ENCODE measurements at regions not wholly inside any gene's neighbourhood (a gene's known extent, or its start where the extent isn't known, plus 50 kb on each side); places are given as distances from the start of the nearest gene placed in this dataset.
A peak's percentile ranks its signal among the peaks of the same experiment; 100 is the strongest.

DNA sequence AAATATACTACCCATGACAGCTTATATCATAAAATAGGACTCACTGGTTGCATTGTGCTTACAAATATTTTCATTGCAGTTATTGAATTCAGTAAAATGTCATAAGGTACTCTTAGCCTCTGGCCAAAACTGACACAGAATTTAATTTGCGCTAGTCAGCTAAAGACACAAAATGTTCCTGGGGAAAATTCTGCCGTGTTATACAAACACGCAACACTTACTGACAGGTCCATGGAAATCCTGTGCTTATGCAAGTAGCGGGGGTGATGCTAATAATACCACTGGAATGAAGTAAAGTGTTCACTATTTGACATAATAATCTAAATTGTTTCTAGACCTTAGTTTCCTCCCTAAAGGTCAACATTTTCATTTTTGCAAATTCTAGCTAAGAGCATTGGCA lies 354.4 kb upstream of the RSPO3 start:
- no peak for DNase-seq

DNA sequence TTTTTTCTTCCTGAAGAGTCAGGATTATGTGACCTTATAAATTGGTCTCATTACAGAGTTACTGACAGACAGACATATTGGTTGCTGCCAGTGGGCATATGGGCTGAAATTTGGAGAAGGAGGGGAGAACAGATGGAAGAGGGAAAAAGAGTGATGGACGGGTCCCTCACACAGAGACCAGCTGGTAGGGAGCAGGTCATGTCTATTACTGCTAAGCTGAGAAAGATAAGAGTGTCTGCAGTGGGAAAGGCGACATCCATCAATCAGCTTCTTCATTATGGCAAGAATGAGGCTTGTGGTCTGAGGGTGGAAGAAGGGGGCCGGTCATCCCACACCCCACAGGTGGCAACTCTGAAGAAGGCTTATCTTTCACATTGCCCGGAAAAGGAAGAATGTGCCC lies 353.8 kb upstream of the RSPO3 start:
- no peak for DNase-seq

DNA sequence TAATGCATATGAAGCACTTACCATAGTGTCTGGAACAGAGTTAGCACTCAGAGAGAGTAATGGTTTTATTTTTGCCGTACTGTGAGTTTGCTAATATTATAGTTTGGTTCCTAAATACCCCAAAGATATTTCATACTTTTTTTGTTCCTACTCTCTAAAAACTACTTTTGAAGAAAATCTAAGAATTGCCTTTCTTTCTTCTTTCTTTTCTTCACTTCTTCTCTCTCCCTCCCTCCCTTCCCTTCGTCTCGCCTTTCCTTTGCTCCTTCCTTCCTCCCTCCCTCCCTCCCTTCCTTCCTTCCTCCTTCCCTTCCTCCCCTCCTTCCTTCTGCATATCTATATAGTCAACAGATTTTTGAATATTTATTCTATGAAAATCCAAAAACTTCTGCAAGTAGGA lies 351.7 kb upstream of the RSPO3 start:
- DNase-seq: no peak

DNA sequence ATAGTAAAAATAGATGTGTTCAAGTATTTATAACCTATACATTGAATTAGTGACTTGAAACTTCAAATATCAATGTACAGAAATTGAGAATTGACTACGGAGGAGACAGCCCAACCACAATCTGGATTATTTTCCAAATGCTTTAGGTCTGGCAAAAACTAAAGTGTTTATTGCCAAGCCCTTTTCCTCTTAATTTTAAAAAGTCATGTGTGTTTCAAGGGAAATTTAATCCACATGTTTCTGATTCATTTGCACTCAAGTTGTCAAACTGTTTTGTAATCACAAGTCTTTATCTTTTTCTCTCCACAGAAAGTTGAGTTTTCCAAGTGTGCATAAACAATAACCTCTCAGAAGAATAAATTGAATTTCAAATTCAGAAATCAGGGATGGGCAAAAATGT lies 350.8 kb upstream of the RSPO3 start:
- no peak for DNase-seq

DNA sequence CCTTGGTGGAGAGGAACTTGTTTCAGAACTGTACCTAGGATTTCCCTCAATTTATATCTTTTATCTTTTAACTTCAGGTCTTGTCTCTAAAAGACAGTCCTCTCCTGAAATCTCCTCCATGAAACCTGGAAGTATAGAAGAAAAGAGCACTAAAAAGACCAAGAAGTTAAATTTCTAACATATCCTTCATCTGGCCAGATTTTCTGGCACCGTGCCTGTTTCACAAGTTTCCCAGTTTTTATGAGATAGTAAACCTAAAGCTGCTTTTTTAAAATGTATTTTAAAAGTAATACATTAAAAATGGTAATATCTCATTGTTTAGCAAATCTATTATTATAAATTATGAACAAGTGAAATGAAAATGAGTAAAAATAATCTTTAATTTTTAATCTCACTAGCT lies 348.3 kb upstream of the RSPO3 start:
- no peak for DNase-seq

DNA sequence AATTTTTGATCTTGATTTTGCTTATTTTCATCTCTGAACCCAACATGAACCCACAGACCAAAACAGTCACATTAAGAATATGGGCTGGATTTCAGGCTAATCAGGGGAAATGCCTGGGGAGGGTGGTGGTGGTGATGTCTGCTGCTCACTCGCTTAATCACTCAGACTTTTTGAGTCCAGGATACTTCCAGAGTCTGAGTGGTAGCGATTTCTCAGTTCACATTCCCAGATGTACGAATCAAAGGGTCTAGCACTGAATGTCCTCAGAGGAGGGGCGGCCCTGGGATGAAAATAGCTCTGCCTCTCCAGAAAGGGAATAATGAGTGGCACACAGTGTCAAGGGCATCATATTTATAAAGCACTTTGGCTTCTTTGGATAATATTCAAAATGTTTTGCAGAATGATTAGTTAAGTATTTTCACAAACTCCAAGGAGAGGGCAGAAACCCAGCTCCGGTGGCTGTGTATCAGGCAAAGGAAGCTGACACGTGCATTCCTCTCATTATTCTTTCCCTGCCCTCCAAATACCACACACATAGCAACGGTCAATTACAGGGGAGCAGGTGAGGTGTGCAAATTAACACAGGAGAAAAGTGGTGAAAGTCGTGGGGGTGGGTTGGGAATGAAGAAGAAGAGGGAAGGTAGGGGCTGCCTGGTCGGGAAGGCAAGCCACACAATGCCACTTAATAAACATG lies 345.2 kb upstream of the RSPO3 start:
- DNase-seq: no peak

DNA sequence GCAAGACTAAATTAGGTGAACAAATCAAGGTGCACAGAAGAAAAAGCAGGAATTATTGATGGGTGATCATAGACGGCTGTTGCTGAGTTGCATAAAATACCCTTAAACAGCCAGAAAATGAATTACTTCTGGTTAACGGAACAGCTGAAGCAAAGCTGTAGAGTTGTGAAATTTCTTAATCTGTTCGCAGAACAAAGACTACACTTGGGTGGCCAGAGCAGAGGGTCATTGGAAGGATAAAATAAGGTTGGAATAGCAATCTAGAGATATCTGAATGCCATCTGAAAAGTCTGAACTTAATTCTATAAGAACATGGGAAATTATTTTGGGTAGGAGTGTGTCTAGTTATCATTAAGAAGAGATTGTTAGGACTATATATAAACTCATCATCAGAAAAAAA lies 339.1 kb upstream of the RSPO3 start:
- DNase-seq: no peak

DNA sequence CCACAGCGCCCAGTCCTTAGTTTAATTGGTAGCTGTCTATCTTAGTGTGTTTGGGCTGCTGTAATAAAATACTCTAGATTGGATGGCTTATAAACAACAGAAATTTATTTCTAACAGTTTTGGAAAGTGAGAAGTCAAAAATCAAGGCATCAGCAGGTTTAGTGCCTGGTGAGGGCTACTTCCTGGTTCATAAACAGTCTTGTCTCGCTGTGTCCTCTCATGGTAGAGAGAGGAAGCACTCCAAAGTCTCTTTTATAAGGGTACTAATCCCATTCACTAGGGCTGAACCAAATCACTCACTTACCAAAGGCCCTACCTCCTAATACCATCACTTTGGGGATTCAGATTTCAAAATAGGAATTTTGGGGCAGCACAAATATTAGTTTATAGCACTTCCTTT lies 336.9 kb upstream of the RSPO3 start:
- DNase-seq: no peak

DNA sequence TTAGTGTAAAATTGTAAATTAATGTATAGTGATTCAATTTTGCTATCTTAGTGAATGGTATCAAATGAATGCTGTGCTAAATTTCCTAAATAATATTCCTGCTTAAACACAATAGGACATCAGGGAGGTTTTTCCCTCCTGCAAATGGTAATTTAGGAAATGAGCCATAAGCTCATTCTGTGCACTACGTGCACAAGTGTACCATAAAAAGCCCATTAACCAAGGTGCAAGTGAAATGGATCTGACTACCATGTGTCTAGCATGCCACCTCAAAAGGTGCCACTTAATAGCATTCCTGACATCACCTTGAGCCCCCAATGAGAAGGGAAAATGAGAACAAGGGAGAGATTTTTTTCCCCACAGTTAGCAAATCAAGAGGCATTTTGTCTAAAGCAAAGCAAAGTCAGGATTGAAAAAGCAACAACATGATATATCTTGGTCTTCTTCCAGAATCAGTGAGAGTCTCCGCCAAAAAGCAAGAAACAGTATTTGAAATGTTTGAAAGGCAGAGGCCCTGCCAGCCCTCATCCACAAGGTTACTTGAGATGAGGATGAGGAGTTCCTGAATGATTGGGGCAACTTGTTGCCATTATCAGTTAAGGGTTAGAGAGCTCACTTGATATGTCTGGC lies 334.2 kb upstream of the RSPO3 start:
- no peak for DNase-seq

DNA sequence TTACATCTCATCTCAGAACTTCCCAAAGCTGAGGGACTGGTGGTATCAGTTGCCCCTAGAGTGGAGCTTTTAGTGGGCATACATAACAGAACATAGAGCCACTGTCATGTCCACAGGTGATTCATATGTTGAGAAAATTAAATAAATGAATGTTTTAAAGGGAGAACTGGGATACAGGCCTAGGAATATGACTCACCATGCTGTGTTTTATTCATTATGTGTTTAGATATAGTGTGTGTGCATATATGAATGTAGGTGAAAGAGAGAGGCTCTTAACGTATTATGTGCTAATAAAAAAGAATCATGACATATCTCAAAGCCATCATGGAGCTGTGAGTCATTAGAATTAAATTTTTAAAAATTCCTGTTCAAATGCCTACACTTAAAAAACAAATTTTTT lies 332.2 kb upstream of the RSPO3 start:
- DNase-seq: no peak

DNA sequence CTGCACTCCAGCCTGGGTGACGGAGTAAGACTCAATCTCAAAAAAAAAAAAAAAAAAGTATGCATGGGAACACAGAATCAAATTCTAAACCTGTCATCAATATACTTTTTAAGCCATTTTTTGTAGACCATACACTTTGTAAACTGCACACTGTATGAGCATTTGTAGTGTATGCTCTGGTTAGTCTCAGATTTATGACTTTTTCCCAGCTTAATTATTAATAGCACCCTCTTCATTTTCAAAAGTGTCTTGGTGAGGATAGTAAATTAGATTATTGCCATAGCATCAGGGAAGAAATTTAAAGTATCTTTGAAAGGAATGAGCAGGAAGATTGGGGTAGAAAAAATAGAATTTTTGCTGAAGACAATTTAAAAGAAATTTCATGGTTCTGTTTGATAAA lies 330.8 kb upstream of the RSPO3 start:
- DNase-seq: no peak

DNA sequence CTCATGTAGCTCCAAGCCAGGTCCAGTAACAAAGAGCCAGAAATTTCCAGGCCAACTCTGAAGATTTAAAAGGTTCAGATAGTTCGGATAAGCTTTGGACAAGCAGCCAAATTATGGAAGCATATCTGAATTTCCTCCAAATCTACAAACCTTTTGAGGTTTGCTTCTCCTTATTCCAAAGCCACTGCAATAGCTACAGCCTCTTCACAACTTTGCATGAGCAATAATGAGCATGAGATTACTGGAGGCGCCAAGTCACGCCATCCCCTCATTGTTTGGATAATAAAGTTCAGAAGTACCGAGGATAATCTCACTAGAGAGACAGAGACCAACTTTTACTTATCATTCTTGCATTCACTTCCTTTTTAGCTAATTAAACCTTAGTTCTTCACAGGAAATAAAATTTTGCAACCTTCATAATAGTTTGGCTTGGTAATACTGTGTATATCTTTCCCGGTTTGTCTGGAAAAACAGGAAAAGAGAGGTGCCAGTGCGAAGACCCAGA lies 329.6 kb upstream of the RSPO3 start:
- DNase-seq: no peak

DNA sequence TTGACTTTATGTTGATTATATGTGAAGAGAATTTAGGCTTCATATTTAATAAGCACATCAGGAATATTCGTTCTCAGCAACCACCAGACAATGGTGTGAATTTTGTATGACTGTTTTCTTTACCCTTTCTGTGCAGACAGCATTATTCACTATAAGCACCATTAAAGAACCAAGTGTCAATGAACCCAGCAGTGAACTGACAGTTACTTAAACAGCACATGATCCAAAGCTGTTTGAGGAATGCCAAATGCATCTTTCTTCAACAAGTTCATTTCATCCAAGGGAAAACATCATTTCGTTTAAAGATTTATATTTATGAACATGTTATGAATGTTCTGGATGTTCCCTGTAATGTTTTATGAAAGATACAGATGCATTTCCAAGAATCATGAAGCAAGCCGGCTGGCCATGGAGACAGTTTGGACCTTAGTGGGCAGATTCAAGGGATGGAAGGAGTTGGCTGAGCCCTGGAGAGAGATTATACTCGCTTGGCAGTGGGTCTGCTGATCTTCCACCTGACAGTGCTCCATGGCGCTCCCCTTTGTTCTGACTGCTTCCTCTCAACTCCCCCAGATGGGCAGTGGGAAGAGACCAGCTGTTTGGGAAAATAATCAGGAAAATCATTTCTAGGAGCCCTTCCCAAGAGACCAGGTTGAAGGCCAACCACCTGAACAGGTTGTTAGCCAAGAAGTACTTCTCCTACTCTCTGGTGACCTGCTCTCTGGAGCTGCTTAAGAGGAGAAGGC lies 326.0 kb upstream of the RSPO3 start:
- no peak for DNase-seq

DNA sequence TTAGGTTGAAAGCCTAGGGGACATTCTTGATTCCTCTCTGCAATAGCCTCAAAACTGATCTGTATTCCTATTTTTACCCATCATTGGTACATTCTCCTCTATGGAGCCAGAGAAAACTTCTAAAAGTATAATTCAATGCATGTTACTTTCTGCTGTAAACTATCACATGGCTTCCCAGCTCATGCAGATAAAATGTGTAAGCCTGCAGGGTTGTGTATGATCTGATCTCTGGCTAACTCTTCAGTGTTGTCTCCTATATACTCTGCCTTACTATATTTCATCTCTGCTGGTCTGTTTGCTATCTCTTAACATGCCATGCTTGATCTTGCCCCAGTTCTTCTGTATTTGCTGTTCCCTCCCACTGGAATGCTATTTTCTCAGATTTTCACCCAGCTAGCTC lies 323.3 kb upstream of the RSPO3 start:
- no peak for DNase-seq

DNA sequence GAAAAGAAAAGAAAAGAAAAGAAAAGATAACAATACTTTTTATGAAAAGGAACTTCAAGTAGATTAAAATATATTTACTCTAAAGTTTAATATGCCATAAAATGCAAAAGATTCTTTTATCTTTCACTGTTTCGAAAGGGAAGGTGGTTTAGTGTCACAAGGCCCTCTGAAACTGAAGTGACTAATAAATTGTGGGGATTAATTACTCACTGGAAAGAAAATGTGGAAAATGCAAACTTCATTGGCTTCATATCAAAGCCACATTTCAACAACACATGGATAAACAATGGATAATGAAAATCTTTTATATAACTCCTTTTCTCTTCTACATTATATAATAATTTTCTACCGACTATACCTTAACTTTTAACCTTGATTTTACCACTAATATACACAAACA lies 320.5 kb upstream of the RSPO3 start:
- no peak for DNase-seq

DNA sequence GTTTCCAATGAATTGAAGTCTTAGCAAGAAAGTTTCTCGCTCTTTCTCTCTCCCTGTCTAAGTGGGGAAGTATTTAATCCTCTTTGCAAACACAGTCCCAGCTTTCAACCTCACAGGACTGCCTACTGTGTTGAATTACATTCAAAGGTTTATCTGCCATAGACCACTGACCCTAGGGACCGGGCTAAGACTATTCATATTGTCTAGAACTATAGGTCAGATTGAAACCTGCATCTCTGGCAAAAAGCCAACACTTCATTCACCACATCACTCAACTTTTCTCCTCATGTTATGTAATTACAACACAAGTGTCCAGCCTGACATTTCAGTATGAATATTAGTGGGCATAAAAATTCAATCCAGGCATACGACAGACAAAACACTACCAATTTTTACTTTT lies 314.7 kb upstream of the RSPO3 start:
- no peak for DNase-seq

DNA sequence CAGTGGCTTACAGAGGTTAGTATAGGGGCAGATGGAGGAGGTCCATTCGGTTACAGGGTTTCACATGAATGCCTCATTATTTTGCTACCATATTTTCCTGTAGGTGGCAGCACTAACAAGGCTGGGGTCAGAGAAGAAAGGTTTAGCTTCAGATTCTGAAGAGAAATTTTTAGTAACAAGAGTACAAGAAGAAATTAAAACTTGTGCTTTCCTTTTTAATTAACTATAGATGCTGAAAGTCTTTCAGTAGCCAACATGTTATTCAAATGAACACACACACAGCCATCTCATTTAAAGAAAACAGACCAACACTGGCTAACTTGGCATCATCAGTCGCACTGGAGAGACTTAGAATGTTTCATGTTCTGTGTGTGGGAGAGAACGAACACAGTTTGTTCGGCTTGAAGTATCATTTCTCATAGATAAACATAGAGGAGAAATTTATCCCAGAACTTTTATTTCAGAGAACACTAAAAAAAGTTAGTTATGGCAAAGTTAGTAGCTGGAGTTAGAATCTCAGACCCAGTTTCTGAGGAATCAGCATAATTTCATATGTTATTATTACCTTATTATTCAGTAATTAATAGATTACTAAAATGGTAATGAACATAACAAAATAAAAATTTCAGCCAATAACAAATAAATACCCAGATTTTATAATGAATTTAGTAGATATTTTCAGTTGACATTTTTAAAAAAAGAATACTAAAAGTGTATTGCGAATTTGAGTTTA lies 314.0 kb upstream of the RSPO3 start:
- DNase-seq: peak; percentile 5

DNA sequence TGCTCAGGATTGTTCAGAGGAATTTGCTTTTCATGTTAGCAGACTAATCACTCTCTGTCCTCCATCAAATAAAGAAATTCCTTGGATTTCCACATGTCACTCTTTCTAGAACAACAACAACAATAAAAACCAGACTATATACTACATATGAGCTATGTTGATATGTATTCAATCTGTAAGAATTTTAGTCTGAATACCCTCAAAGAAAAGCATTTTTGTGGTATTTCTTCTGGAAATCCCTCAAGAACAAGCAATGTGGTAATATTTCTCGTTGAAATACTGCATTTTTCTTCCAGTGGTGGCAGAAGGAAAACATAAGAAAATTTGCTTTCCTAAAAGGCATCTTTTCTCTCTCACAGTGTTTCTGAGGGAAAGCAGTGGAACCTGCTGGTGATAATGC lies 312.6 kb upstream of the RSPO3 start:
- DNase-seq: no peak

DNA sequence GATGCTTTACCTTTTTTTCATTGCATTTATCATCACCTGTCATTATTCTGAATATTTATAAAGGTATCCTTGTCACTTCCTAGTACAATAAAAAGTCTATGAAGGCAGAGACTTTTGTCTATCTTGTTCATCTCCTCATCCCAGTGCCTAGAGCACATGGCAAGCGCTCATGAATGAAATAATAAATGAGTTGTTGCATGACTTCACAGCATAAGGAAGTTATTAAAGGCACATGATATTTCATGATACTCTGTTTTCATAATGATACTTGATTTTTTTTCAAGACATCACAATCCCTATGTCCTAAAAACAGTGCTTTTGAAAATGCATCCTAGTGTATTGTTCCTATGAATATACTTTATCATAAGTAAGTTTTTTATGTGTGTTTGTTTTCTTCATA lies 310.6 kb upstream of the RSPO3 start:
- DNase-seq: no peak

DNA sequence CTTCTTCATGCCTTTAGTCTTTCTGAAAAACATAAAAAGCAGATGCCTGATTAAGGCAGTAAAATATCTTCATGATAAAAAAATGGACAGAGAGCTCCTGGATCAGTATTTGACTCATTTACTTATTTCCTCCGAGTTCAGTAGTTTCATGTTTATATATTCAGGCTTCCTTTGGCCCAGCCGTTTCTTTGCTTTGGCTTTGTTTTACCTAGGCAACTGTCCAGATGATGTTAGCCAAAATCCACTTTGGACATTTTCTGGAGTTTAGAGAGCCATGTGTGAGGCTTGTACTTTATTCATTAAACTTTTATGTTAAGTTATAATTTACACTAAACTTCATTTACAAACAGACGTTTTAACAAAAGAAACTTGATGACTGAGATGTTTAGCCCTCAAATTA lies 307.1 kb upstream of the RSPO3 start:
- DNase-seq: no peak

DNA sequence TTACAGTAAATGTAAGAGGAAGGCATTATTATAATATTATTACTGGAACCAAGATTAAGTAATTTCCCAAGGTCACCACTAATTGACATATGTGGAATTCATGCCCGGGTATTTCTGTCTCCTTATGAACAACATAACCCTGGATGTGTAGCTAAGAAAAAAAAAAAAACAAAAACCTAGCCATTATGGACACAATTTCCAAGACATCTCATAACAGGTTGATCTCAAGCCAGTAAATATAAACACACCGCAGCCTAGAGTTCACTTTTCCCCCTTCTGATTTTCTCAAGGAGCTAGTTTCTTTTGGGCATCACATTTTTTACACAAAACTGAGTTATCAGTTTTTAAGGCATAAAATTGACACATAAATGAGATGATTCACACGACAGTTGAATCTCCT lies 306.5 kb upstream of the RSPO3 start:
- DNase-seq: no peak

DNA sequence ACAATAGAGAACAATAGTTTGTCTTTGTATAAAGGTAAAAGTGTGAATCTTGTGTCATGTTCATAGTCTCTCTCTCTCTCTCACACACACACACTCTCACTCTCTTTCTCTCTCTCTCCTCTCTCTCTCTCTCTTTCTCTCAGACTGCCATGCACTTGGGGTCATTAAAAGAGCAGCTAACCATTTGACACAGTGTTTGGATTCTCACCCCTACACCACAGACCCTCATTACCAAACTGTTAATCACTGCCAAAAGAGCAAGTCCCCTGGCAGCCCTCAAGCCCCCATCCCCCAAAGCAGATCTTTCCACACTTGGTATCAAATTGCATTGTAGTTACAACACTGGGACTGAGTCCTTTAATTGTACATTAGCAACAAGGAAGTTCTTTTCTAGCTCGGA lies 305.8 kb upstream of the RSPO3 start:
- no peak for DNase-seq

DNA sequence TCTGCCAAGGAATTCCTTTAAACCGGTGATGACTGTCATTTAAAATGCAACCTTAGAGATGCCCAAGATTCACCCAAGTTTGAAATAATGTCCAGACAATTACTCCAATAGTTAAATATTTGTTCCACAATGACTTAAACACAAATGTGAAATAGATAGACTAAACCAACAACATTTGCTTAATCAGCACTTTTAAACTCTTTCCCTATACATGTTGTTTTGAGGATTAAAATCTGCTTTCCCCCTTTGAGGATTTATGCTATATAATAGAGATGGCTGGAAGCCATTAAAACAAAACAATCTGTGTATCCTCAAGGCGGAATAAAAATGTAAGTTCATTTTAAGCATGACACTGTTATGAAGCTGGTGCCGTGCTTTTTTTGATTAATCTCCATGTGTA lies 297.8 kb upstream of the RSPO3 start:
- no peak for DNase-seq

DNA sequence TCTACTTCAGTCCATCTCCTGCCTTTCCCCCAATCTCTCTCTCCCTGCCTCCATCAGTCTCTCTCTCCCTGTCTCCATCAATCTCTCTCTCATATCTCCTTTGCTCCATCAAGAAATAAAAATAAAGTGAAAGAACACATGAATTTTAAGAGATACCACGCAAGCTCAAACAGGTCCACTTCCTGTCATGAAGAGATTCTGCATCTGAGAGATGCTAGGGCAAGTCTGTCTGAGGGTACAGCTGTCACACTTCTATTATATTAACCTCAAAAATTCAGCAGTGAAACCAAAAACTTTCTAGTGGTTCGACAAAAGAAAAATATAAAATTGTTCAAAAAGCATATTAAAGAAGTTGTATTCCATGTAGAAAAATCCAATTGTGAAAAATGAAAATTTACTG lies 296.8 kb upstream of the RSPO3 start:
- no peak for DNase-seq
